Keratinocyte (primary cell): ENCODE measurements at regions not wholly inside any gene's neighbourhood (a gene's known extent, or its start where the extent isn't known, plus 50 kb on each side); places are given as distances from the start of the nearest gene placed in this dataset.

Experiments
- CTCF ChIP-seq, 3 experiments: IDR thresholded peaks in 1 of 3; conservative IDR thresholded peaks in 1 of 3; optimal IDR thresholded peaks in 1 of 3; 2 replicates in 2 of 3; 3 replicates in 1 of 3; pipeline versions ENCODE3 to v1.5.1; 2011; ENCODE audit warnings: low read length in 3 of 3, mild to moderate bottlenecking in 3 of 3, moderate library complexity in 2 of 3, control low read depth in 1 of 3, inconsistent platforms in 1 of 3; ENCODE audit not compliant: insufficient read depth in 2 of 3; ENCODE audit errors: extremely low read depth in 1 of 3
- EZH2 ChIP-seq: IDR thresholded peaks from one replicate; pipeline ENCODE4 v1.6.1; 2012; ENCODE audit warnings: inconsistent platforms, mild to moderate bottlenecking, low read length, moderate library complexity

DNA sequence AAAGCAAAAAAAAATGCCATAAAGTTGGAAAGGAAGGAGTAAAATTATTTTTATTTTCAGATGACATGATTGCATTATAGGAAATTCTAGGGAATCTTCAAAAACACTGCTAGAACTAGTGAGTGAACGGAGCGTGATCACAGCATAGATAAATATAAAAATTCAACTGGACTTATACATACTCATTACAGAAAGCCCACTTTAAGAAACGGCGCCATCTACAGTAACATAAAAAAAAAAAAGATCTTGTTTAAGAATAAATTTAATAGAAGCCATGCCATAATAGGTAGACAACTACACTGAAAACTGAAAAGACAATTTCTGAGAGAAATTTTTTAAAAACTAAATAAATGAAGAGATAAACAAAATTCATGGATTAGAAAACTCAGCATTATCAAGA lies 623.1 kb upstream of the MGMT start:
- no peak for TF ChIP-seq CTCF (optimal IDR thresholded peaks at IDR 0.05 in 1 of 3, IDR thresholded peaks at IDR 0.05 in 1 of 3, conservative IDR thresholded peaks at IDR 0.05 in 1 of 3; ENCODE audit: extremely low read depth in 1 of 3, insufficient read depth in 2 of 3, low read length in 3 of 3)
- TF ChIP-seq EZH2: no peak
